Left ventricle myocardium inferior (tissue), 1 donor: ENCODE measurements at regions not wholly inside any gene's neighbourhood (a gene's known extent, or its start where the extent isn't known, plus 50 kb on each side); places are given as distances from the start of the nearest gene placed in this dataset.

Experiments used
- DNase-seq: peaks from one replicate; pipeline ENCODE4 v3.0.0-alpha.2; 2020
- H3K27ac ChIP-seq: fragments of 200-600 bp; replicated peaks from 2 replicates; pipeline ENCODE4 v1.8.0; 2021
- H3K27me3 ChIP-seq: fragments of 200-600 bp; 2 replicates; pipeline ENCODE4 v1.8.0; 2021; ENCODE audit warnings: low read depth
- H3K36me3 ChIP-seq: fragments of 200-600 bp; 2 replicates; pipeline ENCODE4 v1.8.0; 2021
- H3K4me1 ChIP-seq: fragments of 200-600 bp; 2 replicates; pipeline ENCODE4 v1.8.0; 2021
- H3K4me3 ChIP-seq: fragments of 200-600 bp; 2 replicates; pipeline ENCODE4 v1.8.0; 2021; ENCODE audit warnings: mild to moderate bottlenecking, moderate library complexity
- H3K9me3 ChIP-seq: fragments of 200-600 bp; replicated peaks from 2 replicates; pipeline ENCODE4 v1.8.0; 2021
- CTCF ChIP-seq: fragments of 200-600 bp; IDR thresholded peaks from 2 replicates; pipeline ENCODE4 v1.8.0; 2021; ENCODE audit warnings: antibody characterized with exemption, mild to moderate bottlenecking, borderline replicate concordance
- intact Hi-C: fragments of 100-400 bp; cut with micrococcal nuclease; formaldehyde crosslinking; loops from one replicate; pipeline ENCODE4 v1.11.0; 2022
- donor health status: DM: no; HTN: yes; CAD: no; lungs with severe emphysema.

- no peaks in the 10 kb centered on the region for H3K4me1 ChIP-seq
- no peaks in the 10 kb centered on the region for H3K27me3 ChIP-seq
- intact Hi-C loops, result no loop called here
- H3K4me3 ChIP-seq, result no peak overlapping the region
- H3K9me3 ChIP-seq, result no peaks in the 10 kb centered on the region
- no peak for DNase-seq
- TF ChIP-seq CTCF, result no peak
- H3K27ac ChIP-seq, result no peak overlapping the region
- no peaks in the 10 kb centered on the region for H3K36me3 ChIP-seq
Measured at GRCh38 chr12:43111608-43112007, 440.4 kb downstream of the ADAMTS20 start.

DNA sequence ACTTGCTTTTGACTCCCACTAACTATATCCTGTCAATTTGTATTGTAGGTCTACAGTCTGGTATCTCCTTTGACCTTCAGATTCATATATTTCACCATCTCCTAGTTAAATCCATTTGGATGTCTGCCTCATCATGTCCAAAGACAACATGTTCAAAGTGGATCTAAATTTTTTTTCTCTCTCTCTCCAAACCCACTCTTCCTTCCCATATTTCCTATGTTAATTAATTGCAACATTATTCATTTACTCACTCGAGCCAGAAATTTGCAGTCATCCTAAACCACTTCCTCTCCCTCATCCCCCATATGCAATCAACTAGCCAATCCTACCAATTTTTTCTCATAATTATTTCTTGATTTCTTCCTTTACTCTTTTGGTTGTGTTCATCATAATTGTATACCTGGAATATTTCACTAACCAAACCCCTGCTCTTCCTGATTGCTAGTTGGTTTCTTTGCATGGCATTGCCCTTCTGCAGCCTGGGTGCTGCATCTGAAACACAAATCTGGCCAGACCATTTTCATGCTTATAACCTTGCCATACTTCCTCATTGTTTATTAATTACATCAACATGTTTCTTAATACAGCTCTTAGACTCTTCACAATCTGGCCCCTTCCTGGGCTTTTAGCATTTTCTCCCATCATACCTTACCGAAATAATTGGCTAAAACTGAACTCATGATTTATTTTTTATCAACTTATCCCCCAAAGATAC lies 442.2 kb downstream of the ADAMTS20 start:
- no peaks in the 10 kb centered on the region for H3K9me3 ChIP-seq
- DNase-seq, result no peak
- H3K27ac ChIP-seq, result no peak overlapping the region
- TF ChIP-seq CTCF, result no peak
- H3K36me3 ChIP-seq, result no peaks in the 10 kb centered on the region
- intact Hi-C loops, result no loop called here
- no peaks in the 10 kb centered on the region for H3K27me3 ChIP-seq
- no peaks in the 10 kb centered on the region for H3K4me1 ChIP-seq
- no peak overlapping the region for H3K4me3 ChIP-seq

DNA sequence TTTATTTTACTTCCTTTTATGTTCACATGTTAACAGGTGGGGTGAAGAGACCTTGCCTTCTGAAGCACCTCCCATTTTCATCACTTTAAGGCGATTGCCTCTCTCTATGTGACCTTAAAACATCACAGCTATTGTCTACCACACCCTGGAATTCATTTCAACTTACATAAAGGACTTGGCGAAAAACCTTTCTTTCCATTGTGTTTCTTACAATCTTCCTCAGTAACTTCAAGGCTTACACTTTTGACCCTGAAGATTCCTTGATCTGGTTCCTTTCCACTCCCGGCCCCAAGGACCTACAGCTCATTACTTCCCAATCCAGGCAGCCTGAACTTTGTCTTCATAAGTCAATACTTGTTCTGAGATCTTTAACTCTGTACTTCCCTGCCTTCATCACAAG lies 443.3 kb downstream of the ADAMTS20 start:
- no peak overlapping the region for H3K27ac ChIP-seq
- no peaks in the 10 kb centered on the region for H3K36me3 ChIP-seq
- no peaks in the 10 kb centered on the region for H3K9me3 ChIP-seq
- no peak for DNase-seq
- no peaks in the 10 kb centered on the region for H3K4me1 ChIP-seq
- intact Hi-C loops, result no loop called here
- no peaks in the 10 kb centered on the region for H3K27me3 ChIP-seq
- H3K4me3 ChIP-seq, result no peak overlapping the region
- no peak for TF ChIP-seq CTCF

GRCh38 chr12:43107026-43107775 lies 444.8 kb downstream of the ADAMTS20 start:
- Histone ChIP-seq H3K27ac (no peak overlapping the region), H3K27me3 (no peaks in the 10 kb centered on the region), H3K4me3 (no peak overlapping the region), H3K9me3 (no peaks in the 10 kb centered on the region), H3K36me3 (no peaks in the 10 kb centered on the region), H3K4me1 (no peaks in the 10 kb centered on the region)
- intact Hi-C loops, result no loop called here
- TF ChIP-seq CTCF, result no peak
- no peak for DNase-seq

- H3K36me3 ChIP-seq, result no peaks in the 10 kb centered on the region
Measured at GRCh38 chr12:43106355-43106754, 445.6 kb downstream of the ADAMTS20 start.

More at GRCh38 chr12:43106355-43106754, 445.6 kb downstream of the ADAMTS20 start:
- intact Hi-C loops, result no loop called here
- DNase-seq, result no peak
- no peak for TF ChIP-seq CTCF
- Histone ChIP-seq H3K4me3 (no peak overlapping the region), H3K27ac (no peak overlapping the region), H3K27me3 (no peaks in the 10 kb centered on the region), H3K4me1 (no peaks in the 10 kb centered on the region), H3K9me3 (no peaks in the 10 kb centered on the region)
